GM12878 (cell line): ENCODE measurements at regions not wholly inside any gene's neighbourhood (a gene's known extent, or its start where the extent isn't known, plus 50 kb on each side); places are given as distances from the start of the nearest gene placed in this dataset.

Experiments
- ATAC-seq: fragments of 200-7000 bp; cut with Tn5 transposase; 3 replicates; pipeline ENCODE4 v1.9.1; 2020; ENCODE audit warnings: mild to moderate bottlenecking, moderate library complexity
- BruUV-seq: library from RNA; stranded (reverse); fragments of 400-500 nt; replicated peaks from 2 replicates; lab custom pipeline; 2021; lab: Mats Ljungman, UMichigan
- CTCF ChIA-PET: fragments of 300-600 bp; sonication (Branson Sonifier 250); formaldehyde crosslinking; extraction: SDS; loops from one replicate; lab custom pipeline; 2021; ENCODE audit warnings: inconsistent platforms; lab: Yijun Ruan, JAX
- POLR2A ChIA-PET: fragments of 350-600 bp; formaldehyde crosslinking; extraction: SDS; loops from one replicate; lab custom pipeline; 2021; ENCODE audit warnings: inconsistent platforms; lab: Charles Lee
- RAD21 ChIA-PET: fragments of 300-600 bp; sonication (Branson Sonifier 250); formaldehyde crosslinking; loops from one replicate; lab custom pipeline; 2023; ENCODE audit warnings: antibody characterized with exemption; ENCODE audit not compliant: unreplicated experiment; lab: Charles Lee
- SMC1A ChIA-PET: fragments of 300-600 bp; sonication (Branson Sonifier 250); formaldehyde crosslinking; loops from one replicate; lab custom pipeline; 2023; ENCODE audit not compliant: unreplicated experiment, uncharacterized antibody; lab: Charles Lee
- DNase-seq: peaks from one replicate; pipeline ENCODE4 v3.0.0-alpha.2; 2011; ENCODE audit warnings: low read depth, low spot score
- FAIRE-seq: peaks from 3 replicates; lab custom pipeline; 2011; peaks lifted over from hg19 to GRCh38; lab: Jason Lieb, UNC
- H2AFZ ChIP-seq: 2 replicates; pipeline ENCODE4 v1.6.0; 2011; ENCODE audit warnings: low read depth, low read length, control low read depth; ENCODE audit not compliant: control insufficient read depth
- H3K27ac ChIP-seq: 2 replicates; pipeline ENCODE4 v1.5.1; 2011; ENCODE audit warnings: control low read depth; ENCODE audit not compliant: control insufficient read depth, insufficient read depth
- H3K27me3 ChIP-seq, 2 experiments: replicated peaks in 1 of 2; 2 replicates each; pipeline versions ENCODE4 v1.6.0 to v1.6.1; 2011; ENCODE audit warnings: low read length in 1 of 2; ENCODE audit not compliant: control insufficient read depth in 2 of 2, insufficient read depth in 2 of 2
- H3K36me3 ChIP-seq, 2 experiments: 2 replicates each; pipeline ENCODE4 v1.5.1; 2011; ENCODE audit warnings: low read length in 1 of 2; ENCODE audit not compliant: control insufficient read depth in 2 of 2, insufficient read depth in 2 of 2
- H3K4me1 ChIP-seq: 2 replicates; pipeline ENCODE4 v1.6.1; 2011; ENCODE audit warnings: mild to moderate bottlenecking, low read length, moderate library complexity, mixed read lengths; ENCODE audit not compliant: control insufficient read depth, insufficient read depth
- H3K4me2 ChIP-seq: 2 replicates; pipeline ENCODE4 v1.6.0; 2011; ENCODE audit warnings: control low read depth; ENCODE audit not compliant: control insufficient read depth, insufficient read depth
- H3K4me3 ChIP-seq: fragments of 200-600 bp; sonication (generic); 2 replicates; pipeline ENCODE4 v1.5.1; 2016
- H3K79me2 ChIP-seq: 2 replicates; pipeline ENCODE4 v1.6.0; 2011; ENCODE audit warnings: low read length; ENCODE audit not compliant: control insufficient read depth, insufficient read depth
- H3K9ac ChIP-seq: 2 replicates; pipeline ENCODE4 v1.8.0; 2011; ENCODE audit warnings: low read length, control low read depth, mixed read lengths; ENCODE audit not compliant: control insufficient read depth, insufficient read depth
- H3K9me3 ChIP-seq: replicated peaks from 3 replicates; pipeline ENCODE4 v1.5.1; 2011; ENCODE audit warnings: mild to moderate bottlenecking, low read length; ENCODE audit not compliant: control insufficient read depth, insufficient read depth
- H4K20me1 ChIP-seq: 2 replicates; pipeline ENCODE4 v1.6.0; 2011; ENCODE audit not compliant: control insufficient read depth, insufficient read depth
- BACH1 ChIP-seq: fragments of 450-650 bp; IDR thresholded peaks from 2 replicates; pipeline ENCODE4 v1.6.1; 2017; ENCODE audit warnings: mild to moderate bottlenecking, borderline replicate concordance
- BHLHE40 ChIP-seq, 2 experiments: fragments of 450-650 bp in 1 of 2; IDR thresholded peaks; 2 replicates each; pipeline ENCODE4 v1.6.1; 2011 to 2017; ENCODE audit warnings: low read depth in 2 of 2, borderline replicate concordance in 1 of 2, improper control_type of control experiment in 1 of 2, low read length in 1 of 2, mild to moderate bottlenecking in 1 of 2
- FOS ChIP-seq: IDR thresholded peaks from 3 replicates; pipeline ENCODE4 v1.6.1; 2011; ENCODE audit warnings: borderline replicate concordance; ENCODE audit not compliant: insufficient read length; ENCODE audit errors: extremely low read depth
- FOXK2 ChIP-seq: fragments of 450-650 bp; IDR thresholded peaks from 2 replicates; pipeline ENCODE4 v1.6.1; 2017; ENCODE audit warnings: mild to moderate bottlenecking, moderate library complexity
- HDAC2 ChIP-seq: fragments of 200-600 bp; sonication (generic); IDR thresholded peaks from 2 replicates; pipeline ENCODE4 v1.6.1; 2017
- HDAC6 ChIP-seq: fragments of 200-600 bp; sonication (generic); IDR thresholded peaks from one replicate; pipeline ENCODE4 v1.8.0; 2017; ENCODE audit warnings: antibody characterized with exemption; ENCODE audit not compliant: unreplicated experiment
- IRF3 ChIP-seq: fragments of 450-650 bp; IDR thresholded peaks from 2 replicates; pipeline ENCODE4 v1.6.1; 2014; ENCODE audit warnings: mild to moderate bottlenecking
- JUNB ChIP-seq: IDR thresholded peaks from 2 replicates; pipeline ENCODE4 v1.6.1; 2016; ENCODE audit warnings: antibody characterized with exemption, mild to moderate bottlenecking
- MYC ChIP-seq: IDR thresholded peaks from 2 replicates; pipeline ENCODE4 v1.6.1; 2011; ENCODE audit warnings: mild to moderate bottlenecking, low read length, moderate library complexity, inconsistent platforms; ENCODE audit not compliant: insufficient read depth, insufficient replicate concordance, insufficient read length, severe bottlenecking
- NBN ChIP-seq: fragments of 450-650 bp; IDR thresholded peaks from 2 replicates; pipeline ENCODE4 v1.6.1; 2016
- NR2F1 ChIP-seq: fragments of 450-650 bp; conservative IDR thresholded peaks from 2 replicates; pipeline ENCODE4 v1.6.1; 2017; ENCODE audit warnings: mild to moderate bottlenecking
- POLR2AphosphoS5 ChIP-seq: IDR thresholded peaks from 2 replicates; pipeline ENCODE4 v1.6.1; 2011; ENCODE audit warnings: mild to moderate bottlenecking, low read length, inconsistent platforms
- SMAD1 ChIP-seq: fragments of 450-650 bp; IDR thresholded peaks from 2 replicates; pipeline ENCODE4 v1.6.1; 2018; ENCODE audit warnings: mild to moderate bottlenecking, low read depth; ENCODE audit not compliant: partially characterized antibody
- SMC3 ChIP-seq: IDR thresholded peaks from 2 replicates; pipeline ENCODE4 v1.6.1; 2011; ENCODE audit warnings: low read length, improper control_type of control experiment, borderline replicate concordance
- SPI1 ChIP-seq: IDR thresholded peaks from 2 replicates; pipeline ENCODE4 v1.6.1; 2011; ENCODE audit warnings: low read depth, mild to moderate bottlenecking, low read length, moderate library complexity, borderline replicate concordance; ENCODE audit not compliant: insufficient read depth
- STAT1 ChIP-seq: fragments of 450-650 bp; conservative IDR thresholded peaks from 2 replicates; pipeline ENCODE4 v1.6.1; 2014; ENCODE audit warnings: antibody characterized with exemption, mild to moderate bottlenecking
- TCF12 ChIP-seq: IDR thresholded peaks from 2 replicates; pipeline ENCODE4 v1.6.1; 2011; ENCODE audit warnings: low read depth, mild to moderate bottlenecking, low read length
- TCF3 ChIP-seq: IDR thresholded peaks from 2 replicates; pipeline ENCODE4 v1.6.1; 2012; ENCODE audit warnings: low read depth, mild to moderate bottlenecking, low read length, borderline replicate concordance; ENCODE audit not compliant: insufficient read depth
- USF1 ChIP-seq: IDR thresholded peaks from 2 replicates; pipeline ENCODE4 v1.6.1; 2011; ENCODE audit warnings: borderline replicate concordance, low read depth, mild to moderate bottlenecking, moderate library complexity, mixed read lengths, low read length; ENCODE audit not compliant: insufficient read depth; ENCODE audit errors: extremely low read length
- ZBED1 ChIP-seq: IDR thresholded peaks from 2 replicates; pipeline ENCODE4 v1.6.1; 2016; ENCODE audit warnings: borderline replicate concordance
- ZBTB4 ChIP-seq: fragments of 450-650 bp; formaldehyde crosslinking; IDR thresholded peaks from 2 replicates; pipeline ENCODE4 v1.4.0; 2022; ENCODE audit warnings: mild to moderate bottlenecking, moderate library complexity
- WGBS: methylation state at CpG from one replicate; pipeline ENCODE4 v1.1.6; 2016; ENCODE audit warnings: low lambda C conversion rate; ENCODE audit not compliant: insufficient replicate concordance, insufficient coverage; ENCODE audit errors: missing lambda C conversion rate; 5-methylcytosine and 5-hydroxymethylcytosine counted together
- in situ Hi-C: fragments of 300-500 bp; cut with MboI; formaldehyde crosslinking; loops from 9 replicates; pipeline ENCODE4 v1.14.3; 2018; ENCODE audit warnings: mixed read lengths
- intact Hi-C: fragments of 100-400 bp; cut with micrococcal nuclease; formaldehyde crosslinking; loops from one replicate; pipeline ENCODE4 v1.14.2; 2022; ENCODE audit not compliant: unreplicated experiment

GRCh38 chr3:171524921-171525310 is 64.7 kb upstream of the TNIK start (continued):
- no peak for TF ChIP-seq MYC
- TF ChIP-seq ZBED1: no peak

GRCh38 chr3:171522651-171523050 is 62.4 kb upstream of the TNIK start:
- Histone ChIP-seq H3K36me3 (no peaks in the 10 kb centered on the region), H3K9ac (no peak overlapping the region), H3K4me1 (no peaks in the 10 kb centered on the region), H3K4me2 (no peak overlapping the region), H3K9me3 (no peaks in the 10 kb centered on the region; the same call in 2 of the 3 replicates), H2AFZ (no peak overlapping the region), H3K27me3 (no peaks in the 10 kb centered on the region), H3K4me3 (no peak overlapping the region), H3K79me2 (no peaks in the 10 kb centered on the region), H4K20me1 (no peaks in the 10 kb centered on the region), H3K27ac (no peak overlapping the region)
- ChIA-PET RAD21 (no interaction called here), POLR2A (no interaction called here), SMC1A (no interaction called here), CTCF (interaction anchor here (1.2 to 1.4 kb wide), 2 partner anchors 14 to 15 kb away, joined by 3 to 5 read pairs; no protein-coding TSS in a partner anchor)
- ATAC-seq (no peak), FAIRE-seq (no peak), DNase-seq (no peak)
- 88% methylated on average over 4 of the region's 4 CpGs for WGBS
- intact Hi-C loops (no loop called here), in situ Hi-C loops (no loop called here)
- no peak for TF ChIP-seq SMC3
- no peak for TF ChIP-seq STAT1
- TF ChIP-seq SMAD1: no peak
- no peak for TF ChIP-seq BHLHE40 (IDR thresholded peaks at IDR 0.05; ENCODE audit: borderline replicate concordance in 1 of 2, low read depth in 2 of 2, low read length in 1 of 2)
- TF ChIP-seq TCF12: no peak
- no peak for TF ChIP-seq ZBTB4 (CRISPR knock-in tag)
- no peak for TF ChIP-seq TCF3
- TF ChIP-seq SPI1: no peak
- TF ChIP-seq USF1: no peak
- TF ChIP-seq HDAC2: no peak
- no peak for TF ChIP-seq NR2F1
- TF ChIP-seq NBN: no peak
- TF ChIP-seq JUNB: no peak
- no peak for TF ChIP-seq BACH1
- no peak for TF ChIP-seq POLR2AphosphoS5
- no peak for TF ChIP-seq FOS
- no peak for TF ChIP-seq HDAC6
- no peak for TF ChIP-seq FOXK2
- no peak for TF ChIP-seq IRF3
- BruUV-seq: no TSS peak
